Kidney capillary endothelial cell (primary cell): ENCODE measurements at regions not wholly inside any gene's neighbourhood (a gene's known extent, or its start where the extent isn't known, plus 50 kb on each side); places are given as distances from the start of the nearest gene placed in this dataset.

Source experiments
- DNase-seq: peaks from one replicate; pipeline ENCODE4 v3.0.0-alpha.2; 2018; ENCODE audit warnings: low spot score

DNA sequence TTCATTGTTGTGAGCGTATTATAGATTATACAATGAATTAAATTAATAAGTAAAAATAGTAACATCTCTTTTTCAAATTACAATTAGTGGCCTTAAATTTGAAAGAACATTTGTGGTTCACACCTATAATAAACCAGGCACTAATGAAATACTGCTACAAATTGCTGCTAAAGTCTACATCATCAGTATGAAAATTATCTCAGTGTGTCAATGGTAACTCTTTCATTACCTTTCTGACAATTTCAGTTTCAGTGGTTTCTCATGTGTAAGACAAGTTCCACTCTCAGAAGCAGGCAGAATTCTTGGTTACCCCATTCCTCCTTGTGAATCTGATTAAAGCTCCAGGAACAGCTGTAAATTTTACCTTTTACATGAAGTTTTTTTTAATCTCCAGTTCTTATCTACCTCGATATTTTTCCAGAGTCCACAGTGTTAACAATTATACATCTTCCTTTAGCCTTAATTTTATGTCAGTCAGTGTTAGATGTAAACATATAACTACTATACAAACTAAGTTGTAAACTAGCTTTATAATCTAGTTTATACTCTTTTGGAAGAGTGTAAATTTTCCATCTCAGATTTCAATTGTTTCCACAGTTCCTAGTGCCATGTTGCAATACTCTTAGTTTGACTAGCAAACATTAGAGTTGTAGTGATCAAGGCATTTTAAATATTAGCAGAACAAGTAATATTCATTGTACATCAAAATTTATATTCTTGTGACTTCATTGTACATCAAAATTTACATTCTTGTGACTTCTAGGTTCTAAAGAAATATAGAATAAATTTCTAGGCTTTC, 1038.4 kb downstream of the EPHA7 start:
- no peak for DNase-seq

DNA sequence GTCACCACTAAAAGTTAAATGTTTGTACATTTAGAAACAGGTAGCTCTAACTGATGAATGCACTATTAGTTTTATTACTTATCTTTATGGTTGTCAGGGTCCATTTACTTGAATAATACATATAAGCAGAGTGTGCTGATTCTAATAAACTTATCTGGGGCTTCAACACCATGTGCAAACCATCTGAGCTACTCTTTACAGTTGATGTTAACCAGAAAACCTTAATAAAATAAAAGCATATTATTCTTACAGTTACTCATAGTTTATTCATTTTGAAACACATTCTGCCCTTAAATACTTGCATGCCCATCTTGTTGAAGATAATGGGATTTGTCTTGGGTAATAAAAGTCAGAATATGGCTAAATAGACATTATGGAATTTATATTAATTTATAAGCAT, 1042.2 kb downstream of the EPHA7 start:
- DNase-seq = no peak

DNA sequence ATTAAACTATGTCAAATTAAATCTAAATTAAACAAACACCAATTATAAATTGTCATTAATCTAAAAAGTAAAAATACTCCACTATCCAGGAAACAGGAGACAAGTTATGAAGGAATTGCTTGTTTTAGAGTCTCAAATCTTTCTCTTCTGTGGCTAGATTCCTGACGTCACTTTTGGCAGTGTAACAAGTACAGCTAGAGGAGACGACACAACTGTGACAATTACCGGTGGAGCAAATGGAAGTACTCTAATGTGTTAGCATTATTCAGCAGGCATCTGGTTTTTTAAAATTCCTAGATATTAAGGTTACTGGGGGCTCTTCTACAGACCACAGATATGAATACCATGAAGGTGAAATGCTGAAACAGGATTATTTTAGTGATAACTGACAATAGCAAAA, 1042.7 kb downstream of the EPHA7 start:
- no peak for DNase-seq

DNA sequence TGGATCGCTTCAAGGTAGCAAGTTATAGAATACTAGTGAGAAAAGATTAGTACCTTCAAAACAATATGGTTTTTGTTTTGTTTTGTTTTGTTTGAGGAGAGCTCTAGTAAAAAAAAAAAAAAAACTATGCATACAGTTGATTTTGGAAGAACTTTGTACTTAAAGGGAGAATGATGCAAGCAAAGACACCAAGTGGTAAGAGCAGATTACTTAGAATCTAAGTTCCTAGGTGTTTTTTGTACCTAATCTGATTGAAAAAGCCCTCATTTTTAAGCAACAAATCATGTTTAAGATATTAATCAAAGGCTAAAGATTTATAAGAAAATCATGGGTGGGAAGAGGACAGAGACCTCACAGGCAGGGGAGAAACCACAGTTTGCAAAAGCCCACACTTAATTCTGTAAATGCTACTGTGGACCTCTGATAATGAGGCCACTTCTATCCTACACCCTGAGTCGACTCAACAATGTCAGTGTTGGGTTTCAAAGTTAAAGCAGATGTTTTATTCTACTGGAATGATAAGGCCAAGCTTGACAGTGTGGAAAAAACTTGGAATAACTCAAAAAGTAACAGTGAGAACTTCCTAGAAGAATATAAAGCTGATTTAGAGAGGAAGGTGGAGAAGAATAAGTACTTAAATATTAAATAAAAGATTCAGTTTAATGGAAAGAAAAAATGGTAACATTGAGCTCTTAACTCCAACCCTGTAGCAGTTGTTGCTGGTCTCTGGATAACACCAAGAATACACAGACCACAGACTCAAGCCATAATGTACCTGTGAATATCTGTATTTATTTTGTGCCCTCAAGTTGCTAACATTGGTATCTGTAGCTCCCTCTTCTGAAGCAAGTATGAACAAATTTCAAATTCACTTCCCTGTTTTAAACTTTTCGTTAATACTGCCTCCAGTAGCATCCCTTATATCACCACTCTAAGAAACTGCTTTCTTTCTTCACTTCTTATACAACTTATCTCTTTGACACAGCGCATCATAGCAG, 1047.8 kb downstream of the EPHA7 start:
- DNase-seq = no peak

DNA sequence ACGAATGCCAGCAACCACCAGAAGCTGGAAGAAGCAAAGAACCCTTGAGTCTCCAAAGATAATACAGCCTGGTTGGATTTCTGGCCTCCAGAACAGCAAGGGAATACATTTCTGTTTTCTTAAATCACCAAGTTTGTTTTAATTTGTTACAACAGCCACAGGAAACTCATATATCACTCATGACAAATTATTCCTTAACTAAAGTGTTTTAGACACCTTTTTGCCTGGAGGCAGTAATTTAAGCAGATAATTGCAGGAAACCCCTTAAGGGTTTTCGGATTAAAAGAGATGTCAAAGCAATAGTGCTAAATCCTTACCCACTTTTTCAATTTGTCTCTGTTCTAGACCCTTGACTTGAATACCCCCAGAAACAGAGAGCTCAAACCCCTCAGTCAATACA, 1050.0 kb downstream of the EPHA7 start:
- no peak for DNase-seq

DNA sequence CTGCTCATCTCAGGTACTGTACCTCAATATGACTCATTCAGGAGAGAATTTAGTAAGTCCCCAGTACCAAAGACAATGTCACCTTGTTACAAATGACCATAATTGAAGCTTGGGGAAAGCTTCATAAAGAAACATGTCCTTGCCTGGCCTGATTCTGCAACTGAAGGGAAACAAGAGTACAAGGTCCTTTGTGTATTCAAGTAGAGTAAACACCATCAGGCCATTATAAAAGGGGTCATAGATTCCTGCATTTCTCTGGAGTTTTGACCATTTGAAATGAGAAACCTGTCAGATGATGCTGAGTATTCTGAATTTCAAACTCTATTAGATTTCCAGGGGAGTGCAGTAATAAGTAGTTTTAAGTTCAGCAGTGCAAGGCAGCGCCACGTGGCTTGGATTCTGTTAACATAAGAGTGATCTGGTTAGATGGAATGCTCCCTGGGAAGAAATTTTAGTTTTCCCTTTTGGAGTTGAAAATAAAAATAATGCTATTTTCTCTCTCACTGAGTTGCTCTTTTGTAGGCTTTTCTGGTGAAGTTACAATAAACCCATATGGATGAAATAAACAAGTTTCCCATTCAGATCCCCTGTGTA, 1054.3 kb downstream of the EPHA7 start:
- DNase-seq = no peak

DNA sequence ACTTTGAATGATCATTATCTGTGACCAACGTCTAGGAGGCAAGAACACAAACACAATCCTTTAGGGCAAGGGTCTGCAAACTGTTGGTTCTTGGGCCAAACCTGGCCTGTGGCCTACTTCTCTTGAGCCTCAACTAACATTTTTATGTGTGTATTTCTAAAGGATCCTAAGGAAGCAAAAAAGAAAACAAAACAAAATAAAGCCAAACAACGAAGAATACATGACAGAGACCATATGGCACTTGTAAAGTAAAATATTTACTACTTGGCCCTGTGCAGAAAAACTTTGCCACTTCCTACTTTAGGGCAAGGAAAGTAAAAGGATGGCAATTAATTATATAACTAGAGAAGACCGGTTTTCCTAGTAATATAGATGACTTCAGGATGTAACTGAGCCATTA, 1056.2 kb downstream of the EPHA7 start:
- no peak for DNase-seq

DNA sequence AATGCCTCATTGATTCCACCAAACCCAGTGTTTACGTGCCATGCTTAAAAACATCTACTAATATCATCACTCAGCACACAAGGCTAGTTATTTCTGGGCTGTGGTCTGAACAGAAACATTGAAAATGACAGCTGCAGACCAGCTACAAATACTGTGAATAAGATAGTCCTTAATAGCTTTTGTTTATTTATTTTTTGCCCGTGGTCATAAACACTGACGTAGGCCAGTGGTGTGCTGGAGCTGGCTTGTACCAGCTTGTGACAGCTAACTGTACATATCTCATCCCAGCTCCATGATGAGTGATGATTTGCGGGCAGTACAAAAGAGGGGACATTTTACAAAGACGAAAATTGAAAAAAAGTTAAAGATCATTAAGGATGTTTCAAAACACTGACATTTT, 1057.0 kb downstream of the EPHA7 start:
- DNase-seq = no peak

DNA sequence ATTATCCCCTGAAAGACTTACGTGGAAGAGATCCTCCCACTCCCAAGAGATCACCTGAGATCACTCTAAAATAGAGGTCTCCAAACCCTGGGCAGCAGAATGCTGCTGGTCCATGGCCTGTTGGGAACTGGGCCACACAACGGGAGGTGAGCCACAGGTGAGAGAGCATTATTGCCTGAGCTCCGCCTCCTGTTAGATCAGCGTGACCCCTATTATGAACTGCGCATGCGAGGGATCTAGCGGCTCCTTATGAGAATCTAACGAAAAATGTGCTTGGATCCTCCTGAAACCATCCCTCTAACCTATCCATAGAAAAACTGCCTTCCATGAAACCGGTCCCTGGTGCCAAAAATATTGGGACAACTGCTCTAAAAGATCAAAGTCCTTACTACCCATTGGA, 1057.4 kb downstream of the EPHA7 start:
- no peak for DNase-seq

DNA sequence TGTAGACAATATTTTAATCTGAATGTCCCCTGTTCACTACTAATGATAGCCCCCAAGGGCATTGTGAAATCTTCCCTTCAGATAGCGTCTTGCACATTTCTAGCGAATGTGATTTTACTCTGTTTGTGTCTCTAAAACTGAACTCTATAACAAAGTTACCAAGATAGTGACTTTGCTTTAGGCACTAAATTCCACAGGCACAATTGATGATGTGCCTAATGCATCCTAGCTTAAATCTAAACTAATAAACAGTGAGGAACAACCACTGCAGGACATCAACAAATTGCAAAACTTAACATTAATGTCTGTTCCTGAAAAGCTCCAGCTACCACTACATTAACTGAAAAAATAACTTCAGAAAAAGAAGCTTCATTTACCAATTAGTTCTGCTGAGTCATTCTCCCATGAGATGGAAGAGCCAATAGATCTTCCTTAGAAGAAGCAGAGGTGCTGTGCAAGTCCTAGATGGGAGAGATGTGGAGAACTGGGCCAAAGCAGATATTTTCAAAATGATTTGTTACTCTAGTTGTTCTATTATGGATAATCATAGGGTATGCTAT, 1065.0 kb downstream of the EPHA7 start:
- no peak for DNase-seq

DNA sequence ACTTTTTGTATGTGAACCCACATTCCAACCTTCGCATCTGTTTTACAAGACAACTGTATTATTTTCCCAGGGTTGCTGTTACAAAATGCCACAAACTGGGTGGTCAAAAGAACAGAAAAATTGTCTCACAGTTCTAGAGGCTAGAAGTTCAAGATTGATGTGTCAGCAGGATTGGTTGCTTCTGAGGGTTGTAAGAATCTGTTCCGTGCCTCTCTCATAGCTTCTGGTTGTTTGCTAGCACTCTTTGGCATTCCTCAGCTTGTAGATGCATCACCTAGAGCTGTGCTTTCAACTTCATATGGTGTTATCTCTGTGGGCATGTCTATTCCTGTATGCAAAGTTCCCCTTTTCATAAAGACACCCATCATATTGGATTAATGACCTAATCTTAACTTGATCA, 1067.2 kb downstream of the EPHA7 start:
- no peak for DNase-seq

DNA sequence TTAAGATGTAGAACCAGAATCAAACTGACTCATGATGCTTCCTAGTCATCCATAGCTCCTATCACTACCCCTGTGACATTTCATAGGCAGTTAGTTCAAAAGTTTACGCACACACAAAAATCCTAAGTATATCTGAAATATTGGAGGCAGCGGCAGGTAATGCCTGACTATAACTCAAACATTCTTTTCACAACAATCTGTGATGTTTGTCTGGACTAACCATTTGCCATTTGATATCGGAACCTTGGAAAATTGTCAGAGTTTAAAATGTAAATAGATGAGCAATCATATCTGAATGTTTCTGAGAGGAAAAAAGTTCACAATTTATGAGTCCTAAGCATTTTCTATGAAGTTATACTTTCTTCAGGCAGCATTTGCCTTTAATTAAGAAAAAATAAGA, 1078.2 kb downstream of the EPHA7 start:
- DNase-seq = no peak

DNA sequence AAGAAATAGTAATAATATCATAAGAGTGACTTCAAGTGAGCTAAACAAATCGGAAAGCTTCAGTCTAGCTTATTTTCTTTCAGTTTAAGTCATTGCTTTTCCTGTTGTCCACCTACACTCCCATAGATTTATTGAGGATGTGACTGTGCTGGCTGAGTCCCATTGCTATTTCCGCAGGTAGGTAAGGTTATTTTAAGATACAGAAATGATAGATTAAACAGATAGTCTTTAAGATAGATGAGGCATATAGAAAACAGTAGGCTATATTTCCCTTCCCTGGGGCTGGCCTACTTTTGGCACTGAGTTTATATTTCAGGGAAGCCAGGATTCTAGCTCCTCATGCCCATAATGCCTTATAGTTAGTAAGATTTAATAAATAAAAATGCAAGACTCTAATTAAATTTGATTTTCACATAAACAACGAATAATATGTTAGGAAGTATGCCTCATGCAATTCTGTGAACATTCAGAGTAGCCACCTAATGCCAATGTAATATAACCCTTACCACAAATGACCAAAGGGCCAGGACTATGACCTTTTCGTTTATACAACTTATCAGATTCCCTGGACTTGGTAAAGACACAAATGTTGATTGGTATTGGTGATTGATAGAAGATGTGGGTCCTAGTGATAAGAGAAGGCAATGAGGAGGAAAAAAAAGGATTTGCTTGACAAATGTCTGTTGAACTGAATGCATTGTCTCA, 1079.3 kb downstream of the EPHA7 start:
- DNase-seq = peak; percentile 57

DNA sequence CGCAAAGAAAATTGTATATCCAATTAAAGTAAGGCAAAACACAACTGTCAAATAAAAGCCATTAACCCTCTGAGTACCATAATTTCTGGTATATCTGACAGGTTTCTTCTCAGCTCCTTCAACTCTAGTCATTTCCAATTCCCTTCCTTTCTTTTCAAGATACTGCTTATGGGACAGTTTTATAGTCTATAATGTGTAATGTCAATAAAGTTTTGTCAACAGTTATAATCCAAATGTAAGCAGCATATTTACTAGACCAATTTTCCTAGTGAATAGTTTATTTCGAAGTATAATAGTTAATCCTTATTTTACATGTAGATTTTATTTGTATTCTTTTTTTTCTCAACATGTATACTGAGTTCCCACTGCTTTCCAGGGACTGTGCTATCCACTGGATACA, 1081.8 kb downstream of the EPHA7 start:
- no peak for DNase-seq

DNA sequence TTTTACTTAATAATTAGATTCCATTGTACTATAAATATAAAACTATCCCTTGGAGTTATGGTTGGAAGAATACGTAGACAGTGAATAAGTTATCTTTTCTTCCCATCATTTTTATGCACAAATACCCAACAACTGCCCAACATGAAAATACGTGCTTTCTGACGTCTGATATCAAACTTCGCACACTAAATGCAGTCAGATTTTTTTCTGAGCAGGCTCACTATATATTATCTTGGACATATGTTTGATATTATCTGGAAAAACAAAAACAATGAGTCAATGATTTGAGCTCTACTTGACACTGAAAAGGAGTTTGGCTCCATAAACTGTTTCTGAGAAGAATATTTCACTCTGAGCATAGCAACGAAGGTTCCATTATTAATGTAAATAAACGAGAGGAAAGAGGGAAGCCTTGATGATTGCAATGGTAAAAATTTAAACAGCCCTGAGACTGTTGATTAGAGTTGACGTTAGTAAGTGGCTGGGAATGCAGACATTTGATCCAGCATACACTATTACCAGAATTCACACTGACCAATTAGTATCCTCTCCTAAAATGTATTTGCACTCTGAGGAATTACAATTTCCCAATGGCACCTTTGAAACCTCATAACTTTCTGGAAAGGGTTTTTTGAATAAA, 1090.0 kb downstream of the EPHA7 start:
- no peak for DNase-seq

DNA sequence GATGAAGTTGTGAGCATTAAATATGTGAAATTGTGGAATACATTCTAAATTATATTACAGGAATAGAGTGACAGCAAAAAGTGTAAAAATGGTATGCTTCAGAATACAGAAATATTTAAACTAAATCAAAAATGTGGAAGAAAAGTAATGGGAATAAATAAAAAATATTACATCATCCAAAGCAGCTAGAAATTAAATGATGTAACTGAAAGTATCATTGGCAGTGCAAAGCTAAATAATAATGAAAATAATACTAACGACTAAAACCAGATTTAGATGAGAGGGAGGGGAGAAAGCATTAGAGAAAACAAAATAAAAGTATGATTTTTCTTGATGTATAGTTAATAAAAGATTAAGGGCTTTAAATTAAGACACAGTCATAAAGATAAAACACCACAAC, 1104.0 kb downstream of the EPHA7 start:
- DNase-seq = no peak

DNA sequence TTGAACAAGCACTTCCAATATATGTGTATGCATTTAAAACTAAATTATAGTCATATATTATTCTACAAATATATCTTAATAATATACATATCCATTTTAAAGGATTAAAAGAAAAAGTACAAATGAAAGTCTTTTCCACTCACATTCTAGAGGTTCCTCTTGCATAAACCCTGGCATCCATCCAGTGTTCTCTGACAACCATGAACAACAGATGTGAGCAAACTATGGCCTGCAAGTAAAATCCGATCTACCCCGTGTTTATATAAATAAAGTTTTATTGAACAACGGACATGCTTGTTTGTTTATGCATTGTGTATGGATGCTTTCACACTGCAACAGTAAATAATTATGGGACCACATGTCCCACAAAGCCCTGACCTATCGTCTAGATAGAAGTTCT, 1122.3 kb downstream of the EPHA7 start:
- DNase-seq = no peak

DNA sequence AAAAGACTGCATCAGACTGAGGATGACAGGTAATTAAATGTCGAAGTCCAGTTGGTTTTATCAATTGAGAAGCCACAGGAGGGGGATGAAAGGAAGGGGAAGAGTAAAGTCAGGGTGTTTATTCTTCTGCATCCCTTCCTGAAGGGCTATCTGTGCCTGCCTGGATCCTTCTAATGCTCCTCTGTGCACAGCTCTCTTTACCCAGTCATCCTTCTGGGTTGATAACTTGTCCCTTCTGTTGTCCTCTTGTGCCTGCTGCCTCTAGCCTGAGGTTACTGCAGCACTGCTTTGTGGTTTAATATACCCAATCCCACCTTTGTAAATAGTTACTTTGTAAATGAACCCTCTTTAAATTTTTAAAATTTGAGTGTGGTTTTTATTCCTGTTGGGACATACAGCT, 1127.3 kb downstream of the EPHA7 start:
- no peak for DNase-seq

DNA sequence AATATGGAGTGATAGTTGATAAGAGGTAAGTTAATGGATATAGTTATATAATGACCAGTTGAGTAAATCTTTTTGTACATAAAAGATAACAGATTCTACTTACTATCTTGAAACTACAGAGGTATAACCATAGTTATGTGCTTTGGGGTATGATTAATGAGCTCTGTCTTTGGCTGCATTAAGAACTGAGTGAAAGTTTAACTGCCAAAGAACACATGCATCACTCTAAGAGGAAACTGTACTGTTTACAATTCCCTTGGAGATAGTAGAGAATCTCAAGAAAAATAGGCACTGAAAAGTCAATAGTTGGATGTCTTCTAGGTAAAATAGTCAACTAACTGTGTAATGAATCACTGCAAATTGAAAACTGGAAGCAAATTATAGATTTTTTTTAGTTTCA, 1129.5 kb downstream of the EPHA7 start:
- no peak for DNase-seq

DNA sequence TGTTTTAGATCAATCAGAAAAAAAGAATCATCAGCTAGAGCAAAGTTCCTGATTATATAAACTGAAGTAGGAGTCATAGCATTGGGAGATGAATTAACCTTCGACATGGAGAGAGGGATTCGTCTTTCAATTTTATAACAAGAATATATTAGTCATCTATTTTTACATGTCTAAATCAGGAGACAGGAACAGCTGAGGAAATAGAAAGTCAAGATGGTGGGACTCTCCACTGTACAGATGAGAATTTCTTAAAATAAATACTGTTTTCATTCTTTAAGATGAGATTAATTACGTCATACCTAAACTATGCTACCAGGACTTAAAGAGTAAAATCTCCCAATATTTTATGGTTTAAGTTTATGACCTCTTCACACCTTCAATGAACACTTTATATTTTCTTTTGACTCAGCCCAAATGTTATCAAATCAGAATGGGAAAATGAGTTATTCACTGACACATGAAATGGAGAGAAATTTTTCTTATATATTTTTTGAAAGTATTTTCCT, 1137.7 kb downstream of the EPHA7 start:
- DNase-seq = peak; percentile 26

DNA sequence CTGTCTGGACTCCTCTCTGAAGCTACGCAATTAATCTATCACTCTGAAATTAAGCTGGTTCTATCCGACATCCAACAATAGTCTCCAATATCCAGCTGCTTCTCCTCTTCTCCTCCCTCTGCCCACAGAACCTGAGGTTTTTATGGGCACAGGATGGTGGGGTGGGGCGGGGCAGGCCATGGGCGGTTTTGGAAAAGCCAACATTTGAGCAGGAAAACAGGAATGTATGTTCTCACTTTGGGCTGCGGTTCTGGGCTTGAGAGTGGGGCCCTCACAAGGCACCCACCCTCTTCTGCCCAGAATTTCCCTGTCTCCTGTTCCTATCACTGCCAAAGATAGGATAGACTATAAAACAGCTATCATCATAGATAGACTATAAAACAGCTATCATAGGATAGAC, 1144.2 kb downstream of the EPHA7 start:
- no peak for DNase-seq
